ENCODE measurements at regions not wholly inside any gene's neighbourhood (a gene's known extent, or its start where the extent isn't known, plus 50 kb on each side); places are given as distances from the start of the nearest gene placed in this dataset.

- DNase-seq: no peak
Measured at GRCh38 chr14:85441909-85442643, 87.9 kb upstream of the FLRT2 start.

- no peak for DNase-seq
Measured at GRCh38 chr14:85442996-85443395, 86.9 kb upstream of the FLRT2 start.

- DNase-seq: no peak
Measured at GRCh38 chr14:85444635-85445034, 85.3 kb upstream of the FLRT2 start.

GRCh38 chr14:85445151-85445795 is 84.7 kb upstream of the FLRT2 start:
- no peak for DNase-seq

GRCh38 chr14:85447883-85448282 is 82.1 kb upstream of the FLRT2 start:
- DNase-seq: no peak

GRCh38 chr14:85451421-85451820 is 78.5 kb upstream of the FLRT2 start:
- DNase-seq: no peak

GRCh38 chr14:85453401-85454225 is 76.3 kb upstream of the FLRT2 start:
- no peak for DNase-seq

GRCh38 chr14:85454226-85454813 is 75.6 kb upstream of the FLRT2 start:
- DNase-seq: no peak

- no peak for DNase-seq
Measured at GRCh38 chr14:85459361-85460000, 70.5 kb upstream of the FLRT2 start.

- no peak for DNase-seq
Measured at GRCh38 chr14:85461432-85462133, 68.4 kb upstream of the FLRT2 start.

GRCh38 chr14:85463512-85463911 is 66.4 kb upstream of the FLRT2 start:
- DNase-seq: no peak

GRCh38 chr14:85464135-85464895 is 65.6 kb upstream of the FLRT2 start:
- no peak for DNase-seq

- no peak for DNase-seq
Measured at GRCh38 chr14:85466678-85467077, 63.3 kb upstream of the FLRT2 start.

GRCh38 chr14:85468816-85469215 is 61.1 kb upstream of the FLRT2 start:
- DNase-seq: no peak

GRCh38 chr14:85471156-85471555 is 58.8 kb upstream of the FLRT2 start:
- no peak for DNase-seq

GRCh38 chr14:85471744-85472143 is 58.2 kb upstream of the FLRT2 start:
- DNase-seq: no peak

GRCh38 chr14:85474431-85474830 is 55.5 kb upstream of the FLRT2 start:
- no peak for DNase-seq

- DNase-seq: no peak
Measured at GRCh38 chr14:85475113-85475512, 54.8 kb upstream of the FLRT2 start.

GRCh38 chr14:85479306-85479705 is 50.6 kb upstream of the FLRT2 start:
- no peak for DNase-seq

- no peak for DNase-seq
Measured at GRCh38 chr14:85479771-85480170, 50.2 kb upstream of the FLRT2 start.

Measured in stimulated activated CD8-positive, alpha-beta memory T cell treated with anti-CD3 and anti-CD28 coated beads, Interleukin-4, amount 100 ng/mL, for 48 hours (primary cell).